Activated T-helper 2 cell treated with anti-CD3 and anti-CD28 coated beads, Interferon-gamma antibody, Interleukin-2, Interleukin-4, amounts not matched to agents 10 μg/mL and 5 μg/mL and 100 μg/mL, durations not matched to agents 14 hours and 24 hours and 36 hours (primary cell): ENCODE measurements at regions not wholly inside any gene's neighbourhood (a gene's known extent, or its start where the extent isn't known, plus 50 kb on each side); places are given as distances from the start of the nearest gene placed in this dataset.
"Not testable (repeated sequence)": the region's sequence is repeated elsewhere in the genome, so short reads cannot be mapped to it uniquely, and the experiment has no call there.

Experiments
- DNase-seq: peaks from one replicate; pipeline ENCODE4 v3.0.0; 2021; ENCODE audit warnings: low spot score
- H3K27ac Mint-ChIP-seq: one replicate; pipeline ENCODE4 v1.8.0; 2021; ENCODE audit warnings: mixed read lengths
- H3K27me3 Mint-ChIP-seq: one replicate; pipeline ENCODE4 v1.8.0; 2021; ENCODE audit warnings: low read depth, mixed read lengths
- H3K36me3 Mint-ChIP-seq: one replicate; pipeline ENCODE4 v1.8.0; 2021; ENCODE audit warnings: low read depth, mixed read lengths
- H3K4me1 Mint-ChIP-seq: one replicate; pipeline ENCODE4 v1.8.0; 2021; ENCODE audit warnings: low read depth, mixed read lengths
- H3K4me3 Mint-ChIP-seq: one replicate; pipeline ENCODE4 v1.8.0; 2021; ENCODE audit warnings: low read depth, mild to moderate bottlenecking, moderate library complexity, mixed read lengths
- H3K9me3 Mint-ChIP-seq: one replicate; pipeline ENCODE4 v1.8.0; 2021; ENCODE audit warnings: mixed read lengths
- intact Hi-C: fragments of 100-400 bp; cut with micrococcal nuclease; formaldehyde crosslinking; loops from one replicate; pipeline ENCODE4 v1.15.1; 2023

GRCh38 chr1:25126562-25126961 lies 105.7 kb downstream of the SYF2 start:
- peaks cover 6% of the 10 kb centered on the region for H3K27me3 Mint-ChIP-seq
- peaks cover 2% of the 10 kb centered on the region for H3K4me1 Mint-ChIP-seq
- no peaks in the 10 kb centered on the region for H3K36me3 Mint-ChIP-seq
- intact Hi-C loops, result no loop called here
- no peaks in the 10 kb centered on the region for H3K9me3 Mint-ChIP-seq
- H3K27ac Mint-ChIP-seq, result no peak overlapping the region
- DNase-seq, result no peak
- no peak overlapping the region for H3K4me3 Mint-ChIP-seq

DNA sequence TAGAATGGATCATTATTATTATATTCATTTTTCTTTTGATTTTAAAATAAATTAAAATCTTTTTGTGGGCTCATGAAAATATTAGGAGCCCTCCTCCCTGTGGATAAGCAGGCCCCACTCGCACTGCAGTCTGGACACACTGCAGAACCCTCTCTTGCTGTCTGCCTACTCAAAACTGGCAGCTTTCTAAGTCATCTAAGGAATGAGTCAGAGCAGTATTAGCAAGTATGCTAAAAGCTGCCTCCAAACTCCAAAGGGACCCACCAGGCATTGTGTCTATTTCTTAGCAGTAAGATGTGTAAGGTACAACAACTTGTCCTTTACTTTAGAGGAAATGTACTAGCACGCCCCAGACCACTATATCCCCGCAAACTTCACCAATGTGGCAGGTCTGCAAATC lies 108.8 kb downstream of the SYF2 start:
- no peak overlapping the region for H3K4me3 Mint-ChIP-seq
- H3K27ac Mint-ChIP-seq, result no peak overlapping the region
- peaks cover 1% of the 10 kb centered on the region for H3K27me3 Mint-ChIP-seq
- H3K4me1 Mint-ChIP-seq, result peaks cover 16% of the 10 kb centered on the region
- no peaks in the 10 kb centered on the region for H3K9me3 Mint-ChIP-seq
- DNase-seq, result no peak
- H3K36me3 Mint-ChIP-seq, result no peaks in the 10 kb centered on the region
- intact Hi-C loops, result no loop called here

GRCh38 chr1:25122747-25123146 lies 109.6 kb downstream of the SYF2 start:
- no peak for DNase-seq
- H3K4me1 Mint-ChIP-seq, result peaks cover 21% of the 10 kb centered on the region
- peaks cover 1% of the 10 kb centered on the region for H3K27me3 Mint-ChIP-seq
- no peak overlapping the region for H3K4me3 Mint-ChIP-seq
- no peaks in the 10 kb centered on the region for H3K9me3 Mint-ChIP-seq
- H3K36me3 Mint-ChIP-seq, result no peaks in the 10 kb centered on the region
- intact Hi-C loops, result no loop called here
- no peak overlapping the region for H3K27ac Mint-ChIP-seq

GRCh38 chr1:25120281-25120680 lies 112.0 kb downstream of the SYF2 start:
- no peak for DNase-seq
- no peak overlapping the region for H3K4me3 Mint-ChIP-seq
- H3K36me3 Mint-ChIP-seq, result no peaks in the 10 kb centered on the region
- no peaks in the 10 kb centered on the region for H3K9me3 Mint-ChIP-seq
- peaks cover 6% of the 10 kb centered on the region for H3K27me3 Mint-ChIP-seq
- H3K27ac Mint-ChIP-seq, result peak overlapping the region; percentile 59
- H3K4me1 Mint-ChIP-seq, result peaks cover 20% of the 10 kb centered on the region
- intact Hi-C loops, result no loop called here

GRCh38 chr1:25118546-25118945 lies 113.8 kb downstream of the SYF2 start:
- Mint-ChIP-seq H3K4me1 (peaks cover 20% of the 10 kb centered on the region), H3K4me3 (no peak overlapping the region), H3K9me3 (no peaks in the 10 kb centered on the region), H3K27ac (peak overlapping the region; percentile 52), H3K36me3 (no peaks in the 10 kb centered on the region), H3K27me3 (peaks cover 19% of the 10 kb centered on the region)
- DNase-seq, result no peak
- intact Hi-C loops, result no loop called here

DNA sequence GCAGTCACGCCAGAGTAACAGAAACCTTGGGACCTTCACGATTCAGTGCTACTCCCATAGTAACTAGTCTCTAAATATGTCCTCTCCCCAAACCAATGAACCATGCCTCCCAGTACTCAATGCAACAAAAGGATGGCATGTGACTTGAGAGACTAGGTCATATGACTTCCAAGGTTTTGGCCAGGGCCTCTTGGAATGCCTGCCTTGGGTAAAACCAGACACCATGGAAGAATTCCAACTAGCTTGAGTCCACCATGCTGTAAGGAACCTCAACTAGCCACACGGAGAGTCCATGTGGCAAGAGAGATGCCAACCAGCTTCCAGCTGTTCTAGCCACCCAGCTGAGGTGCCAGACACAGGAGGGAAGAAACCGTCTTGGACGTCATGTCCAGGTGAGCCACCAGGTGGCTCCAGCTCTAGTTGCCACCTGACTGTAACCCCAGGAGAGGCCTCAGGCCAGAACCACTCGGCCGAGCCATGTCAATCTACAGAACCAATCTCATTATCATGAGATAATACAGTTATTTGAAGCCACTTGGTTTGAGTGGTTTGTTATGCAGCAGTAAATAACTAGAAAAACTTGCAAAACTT lies 115.0 kb downstream of the SYF2 start:
- peaks cover 20% of the 10 kb centered on the region for H3K4me1 Mint-ChIP-seq
- DNase-seq, result no peak
- H3K4me3 Mint-ChIP-seq, result no peak overlapping the region
- intact Hi-C loops, result no loop called here
- no peaks in the 10 kb centered on the region for H3K9me3 Mint-ChIP-seq
- H3K36me3 Mint-ChIP-seq, result no peaks in the 10 kb centered on the region
- H3K27me3 Mint-ChIP-seq, result peaks cover 24% of the 10 kb centered on the region
- H3K27ac Mint-ChIP-seq, result no peak overlapping the region

DNA sequence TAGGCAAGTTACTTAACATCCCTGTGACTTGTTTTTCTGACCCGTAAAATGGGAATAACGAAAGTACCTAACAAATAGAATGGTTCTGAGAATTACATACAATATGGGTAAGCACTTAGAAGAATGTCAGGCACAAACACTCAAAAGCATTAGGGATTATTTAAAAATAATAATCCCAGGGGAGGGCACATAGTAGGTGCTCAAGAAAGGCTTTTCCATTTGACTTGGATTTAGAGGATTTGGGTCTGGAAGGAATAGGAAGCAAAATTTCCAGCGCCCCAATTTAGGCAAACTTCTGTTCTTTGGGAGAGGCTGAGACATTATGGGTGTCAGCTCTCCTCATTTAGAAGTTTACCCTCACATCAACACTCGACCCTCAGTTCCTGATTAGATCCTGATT lies 115.5 kb downstream of the SYF2 start:
- Mint-ChIP-seq H3K36me3 (no peaks in the 10 kb centered on the region), H3K4me1 (peaks cover 20% of the 10 kb centered on the region), H3K27me3 (peaks cover 24% of the 10 kb centered on the region), H3K27ac (no peak overlapping the region), H3K9me3 (no peaks in the 10 kb centered on the region), H3K4me3 (no peak overlapping the region)
- no peak for DNase-seq
- intact Hi-C loops, result no loop called here

GRCh38 chr1:25116117-25116516 lies 116.2 kb downstream of the SYF2 start:
- H3K4me3 Mint-ChIP-seq, H3K9me3 Mint-ChIP-seq, DNase-seq, H3K27ac Mint-ChIP-seq, intact Hi-C loops, H3K36me3 Mint-ChIP-seq: not testable (repeated sequence)
- H3K27me3 Mint-ChIP-seq, result peaks cover 24% of the 10 kb centered on the region
- peaks cover 20% of the 10 kb centered on the region for H3K4me1 Mint-ChIP-seq

GRCh38 chr1:25113731-25114130 lies 118.6 kb downstream of the SYF2 start:
- peaks cover 12% of the 10 kb centered on the region for H3K4me1 Mint-ChIP-seq
- H3K27ac Mint-ChIP-seq, result no peak overlapping the region
- intact Hi-C loops, result loop anchor here (5.0 kb wide), 1 partner anchor 94 kb away; no protein-coding TSS in a partner anchor
- peaks cover 24% of the 10 kb centered on the region for H3K27me3 Mint-ChIP-seq
- peaks cover 3% of the 10 kb centered on the region for H3K36me3 Mint-ChIP-seq
- H3K4me3 Mint-ChIP-seq, result no peak overlapping the region
- peaks cover 10% of the 10 kb centered on the region for H3K9me3 Mint-ChIP-seq
- DNase-seq, result no peak

DNA sequence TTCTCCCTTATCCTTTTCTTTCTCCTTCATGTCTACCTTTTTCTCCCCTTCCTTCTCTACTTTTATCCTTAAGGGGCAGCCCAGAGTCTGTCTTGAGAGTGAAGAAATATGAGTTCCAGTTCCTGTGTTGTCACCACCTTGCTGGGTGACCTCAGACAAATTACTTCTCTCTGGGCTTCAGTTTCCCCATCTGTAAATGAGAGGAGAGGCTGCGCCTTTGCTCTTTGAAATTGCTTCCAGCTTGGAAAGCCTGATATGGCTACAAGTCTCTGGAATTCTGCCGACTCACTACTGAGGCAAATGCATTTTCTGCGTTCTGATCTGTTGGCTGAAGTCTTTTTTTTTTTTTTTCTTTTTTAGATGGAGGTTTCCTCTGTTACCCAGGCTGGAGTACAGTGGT lies 119.2 kb downstream of the SYF2 start:
- H3K4me1 Mint-ChIP-seq, result peaks cover 5% of the 10 kb centered on the region
- peaks cover 3% of the 10 kb centered on the region for H3K36me3 Mint-ChIP-seq
- H3K9me3 Mint-ChIP-seq, result peaks cover 15% of the 10 kb centered on the region
- H3K4me3 Mint-ChIP-seq, result no peak overlapping the region
- intact Hi-C loops, result loop anchor here (5.0 kb wide), 1 partner anchor 94 kb away; no protein-coding TSS in a partner anchor
- H3K27ac Mint-ChIP-seq, result no peak overlapping the region
- H3K27me3 Mint-ChIP-seq, result peaks cover 24% of the 10 kb centered on the region
- no peak for DNase-seq

GRCh38 chr1:25112400-25112799 lies 119.9 kb downstream of the SYF2 start:
- peaks cover 5% of the 10 kb centered on the region for H3K4me1 Mint-ChIP-seq
- intact Hi-C loops, result loop anchor here (5.0 kb wide), 1 partner anchor 95 kb away; no protein-coding TSS in a partner anchor
- H3K27me3 Mint-ChIP-seq, result peaks cover 24% of the 10 kb centered on the region
- H3K9me3 Mint-ChIP-seq, result peaks cover 15% of the 10 kb centered on the region
- no peak for DNase-seq
- H3K36me3 Mint-ChIP-seq, result peaks cover 3% of the 10 kb centered on the region
- H3K4me3 Mint-ChIP-seq, result no peak overlapping the region
- no peak overlapping the region for H3K27ac Mint-ChIP-seq

DNA sequence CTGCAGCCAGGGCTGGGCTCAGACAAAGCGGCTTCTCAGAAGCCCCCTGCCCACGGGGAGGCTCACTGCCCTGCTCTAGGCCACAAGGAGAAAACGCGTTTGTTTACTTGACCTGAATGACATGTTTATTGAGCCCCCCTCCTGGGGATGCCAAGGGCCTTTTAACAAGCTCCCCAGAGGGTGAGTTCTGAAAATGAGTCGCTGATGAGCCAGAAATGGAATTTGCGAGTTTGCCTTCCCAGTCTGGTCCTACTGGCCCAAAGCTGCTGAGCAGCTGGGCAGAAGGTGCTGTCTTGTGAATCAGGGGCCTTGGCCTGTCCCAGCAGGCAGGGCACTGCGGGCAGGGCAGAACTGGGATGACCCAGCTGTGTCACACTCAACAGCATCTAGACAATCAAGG lies 120.6 kb downstream of the SYF2 start:
- H3K4me3 Mint-ChIP-seq, result no peak overlapping the region
- H3K27me3 Mint-ChIP-seq, result peaks cover 24% of the 10 kb centered on the region
- H3K27ac Mint-ChIP-seq, result no peak overlapping the region
- peaks cover 5% of the 10 kb centered on the region for H3K4me1 Mint-ChIP-seq
- intact Hi-C loops, result loop anchor here (5.0 kb wide), 1 partner anchor 96 kb away; no protein-coding TSS in a partner anchor
- no peak for DNase-seq
- H3K36me3 Mint-ChIP-seq, result peaks cover 3% of the 10 kb centered on the region
- peaks cover 15% of the 10 kb centered on the region for H3K9me3 Mint-ChIP-seq

- H3K9me3 Mint-ChIP-seq, result peaks cover 15% of the 10 kb centered on the region
- H3K4me3 Mint-ChIP-seq, result no peak overlapping the region
- intact Hi-C loops, result loop anchor here (5.0 kb wide), 1 partner anchor 97 kb away; no protein-coding TSS in a partner anchor
- H3K27ac Mint-ChIP-seq, result no peak overlapping the region
- peaks cover 11% of the 10 kb centered on the region for H3K4me1 Mint-ChIP-seq
- DNase-seq, result no peak
- peaks cover 20% of the 10 kb centered on the region for H3K27me3 Mint-ChIP-seq
- H3K36me3 Mint-ChIP-seq, result peaks cover 3% of the 10 kb centered on the region
Observed at GRCh38 chr1:25110485-25110884, 121.8 kb downstream of the SYF2 start.
